IMR-90 (cell line): ENCODE measurements at regions not wholly inside any gene's neighbourhood (a gene's known extent, or its start where the extent isn't known, plus 50 kb on each side); places are given as distances from the start of the nearest gene placed in this dataset.

Experiments
- ATAC-seq: fragments of 200-7000 bp; cut with Tn5 transposase; 2 replicates; pipeline ENCODE4 v1.9.1; 2020; ENCODE audit warnings: low read depth, mild to moderate bottlenecking, moderate library complexity
- BruUV-seq: library from RNA; stranded (reverse); fragments of 400-500 nt; replicated peaks from 2 replicates; lab custom pipeline; 2021; lab: Mats Ljungman, UMichigan
- CTCF ChIA-PET: fragments of 300-600 bp; formaldehyde crosslinking; extraction: SDS; loops from one replicate; lab custom pipeline; 2021; ENCODE audit warnings: antibody characterized with exemption; lab: Yijun Ruan, JAX
- POLR2A ChIA-PET: fragments of 300-600 bp; sonication (Branson Sonifier 250); formaldehyde crosslinking; loops from one replicate; lab custom pipeline; 2022; ENCODE audit warnings: antibody characterized with exemption; ENCODE audit not compliant: unreplicated experiment; lab: Charles Lee
- DNase-seq: peaks from one replicate; pipeline ENCODE4 v3.0.0; 2013
- H2AFZ ChIP-seq: replicated peaks from 2 replicates; pipeline ENCODE3; 2013; ENCODE audit warnings: low read length, mild to moderate bottlenecking; ENCODE audit not compliant: poor library complexity
- H2AK5ac ChIP-seq: 2 replicates; pipeline ENCODE4 v1.6.1; 2013; ENCODE audit warnings: low read depth, low read length, inconsistent platforms
- H2AK9ac ChIP-seq: replicated peaks from 2 replicates; pipeline ENCODE3; 2013; ENCODE audit warnings: mild to moderate bottlenecking, low read depth, low read length, moderate library complexity; ENCODE audit not compliant: poor library complexity
- H2BK120ac ChIP-seq: 2 replicates; pipeline ENCODE4 v1.6.1; 2013; ENCODE audit warnings: low read depth, low read length, inconsistent platforms
- H2BK15ac ChIP-seq: 3 replicates; pipeline ENCODE4 v1.6.1; 2013; ENCODE audit warnings: low read depth, low read length, inconsistent platforms
- H2BK20ac ChIP-seq: 2 replicates; pipeline ENCODE4 v1.6.1; 2013; ENCODE audit warnings: low read depth, mild to moderate bottlenecking, inconsistent platforms, low read length, moderate library complexity
- H2BK5ac ChIP-seq: 2 replicates; pipeline ENCODE4 v1.6.1; 2013; ENCODE audit warnings: mild to moderate bottlenecking, low read depth, low read length, inconsistent platforms; ENCODE audit not compliant: poor library complexity, severe bottlenecking
- H3K14ac ChIP-seq: replicated peaks from 2 replicates; pipeline ENCODE4 v1.6.1; 2013; ENCODE audit warnings: low read depth, low read length, inconsistent platforms
- H3K18ac ChIP-seq: 2 replicates; pipeline ENCODE4 v1.6.1; 2013; ENCODE audit warnings: low read depth, low read length, control low read depth
- H3K23ac ChIP-seq: 2 replicates; pipeline ENCODE4 v1.6.1; 2013; ENCODE audit warnings: low read depth, low read length, inconsistent platforms
- H3K27ac ChIP-seq: 2 replicates; pipeline ENCODE4 v1.5.1; 2013; ENCODE audit warnings: mild to moderate bottlenecking, control low read depth, low read length; ENCODE audit not compliant: insufficient read depth
- H3K27me3 ChIP-seq: 2 replicates; pipeline ENCODE4 v1.6.1; 2013; ENCODE audit warnings: low read length; ENCODE audit not compliant: control insufficient read depth, insufficient read depth
- H3K36me3 ChIP-seq: 2 replicates; pipeline ENCODE4 v1.6.1; 2013; ENCODE audit warnings: low read length, mixed read lengths; ENCODE audit not compliant: control insufficient read depth, insufficient read depth
- H3K4ac ChIP-seq: 2 replicates; pipeline ENCODE4 v1.6.1; 2013; ENCODE audit warnings: low read depth, low read length, inconsistent platforms
- H3K4me1 ChIP-seq: 2 replicates; pipeline ENCODE4 v1.6.1; 2013; ENCODE audit warnings: low read length, mixed read lengths; ENCODE audit not compliant: control insufficient read depth, insufficient read depth
- H3K4me2 ChIP-seq: 2 replicates; pipeline ENCODE4 v1.6.1; 2013; ENCODE audit warnings: low read depth, mild to moderate bottlenecking, control low read depth, low read length, moderate library complexity
- H3K4me3 ChIP-seq: 2 replicates; pipeline ENCODE4 v1.5.1; 2013; ENCODE audit warnings: low read depth, mild to moderate bottlenecking, control low read depth, low read length, moderate library complexity; ENCODE audit not compliant: insufficient read depth
- H3K56ac ChIP-seq: 2 replicates; pipeline ENCODE4 v1.6.1; 2013; ENCODE audit warnings: low read length, inconsistent platforms; ENCODE audit not compliant: insufficient read depth; ENCODE audit errors: extremely low read depth
- H3K79me1 ChIP-seq, 2 experiments: 2 replicates each; pipeline ENCODE4 v1.6.1; 2013; ENCODE audit warnings: low read length in 2 of 2, inconsistent platforms in 1 of 2, low read depth in 1 of 2
- H3K9ac ChIP-seq: 2 replicates; pipeline ENCODE4 v1.6.1; 2013; ENCODE audit warnings: low read depth, low read length, control low read depth
- H3K9me1 ChIP-seq: 2 replicates; pipeline ENCODE4 v1.6.1; 2013; ENCODE audit warnings: low read length, inconsistent platforms; ENCODE audit not compliant: insufficient read depth
- H3K9me3 ChIP-seq: 2 replicates; pipeline ENCODE4 v1.6.1; 2013; ENCODE audit warnings: low read length; ENCODE audit not compliant: control insufficient read depth, insufficient read depth
- H4K20me1 ChIP-seq: 2 replicates; pipeline ENCODE4 v1.6.1; 2013; ENCODE audit warnings: low read length, inconsistent platforms; ENCODE audit not compliant: insufficient read depth
- H4K5ac ChIP-seq: 2 replicates; pipeline ENCODE4 v1.6.1; 2013; ENCODE audit warnings: mild to moderate bottlenecking, low read depth, low read length, control low read depth
- H4K8ac ChIP-seq, 2 experiments: 2 replicates each; pipeline ENCODE4 v1.6.1; 2013; ENCODE audit warnings: low read depth in 2 of 2, low read length in 2 of 2, control low read depth in 1 of 2, inconsistent platforms in 1 of 2
- H4K91ac ChIP-seq: 2 replicates; pipeline ENCODE4 v1.6.1; 2013; ENCODE audit warnings: low read depth, low read length, inconsistent platforms; ENCODE audit not compliant: insufficient read depth
- BHLHE40 ChIP-seq: fragments of 150-350 bp; IDR thresholded peaks from 2 replicates; pipeline ENCODE4 v1.6.1; 2016; ENCODE audit warnings: mild to moderate bottlenecking, low read depth, low read length
- CEBPB ChIP-seq: IDR thresholded peaks from 2 replicates; pipeline ENCODE4 v1.6.1; 2012; ENCODE audit warnings: low read depth, low read length, improper control_type of control experiment
- ELK1 ChIP-seq: fragments of 150-350 bp; IDR thresholded peaks from 2 replicates; pipeline ENCODE4 v1.6.1; 2016; ENCODE audit warnings: low read depth, mild to moderate bottlenecking, low read length, moderate library complexity, borderline replicate concordance
- FOS ChIP-seq: fragments of 150-350 bp; IDR thresholded peaks from 2 replicates; pipeline ENCODE4 v1.6.1; 2016; ENCODE audit warnings: low read depth, low read length
- MAZ ChIP-seq: IDR thresholded peaks from 2 replicates; pipeline ENCODE4 v1.6.1; 2012; ENCODE audit warnings: low read depth, mild to moderate bottlenecking, low read length, improper control_type of control experiment, moderate library complexity, borderline replicate concordance
- MXI1 ChIP-seq: IDR thresholded peaks from 2 replicates; pipeline ENCODE4 v1.6.1; 2012; ENCODE audit warnings: low read depth, mild to moderate bottlenecking, low read length, moderate library complexity, borderline replicate concordance
- NFE2L2 ChIP-seq: fragments of 150-350 bp; IDR thresholded peaks from 2 replicates; pipeline ENCODE4 v1.6.1; 2016; ENCODE audit warnings: low read depth, mild to moderate bottlenecking, low read length
- POLR2A ChIP-seq: IDR thresholded peaks from 2 replicates; pipeline ENCODE4 v1.6.1; 2012; ENCODE audit warnings: mild to moderate bottlenecking, low read depth, low read length
- RAD21 ChIP-seq: IDR thresholded peaks from 2 replicates; pipeline ENCODE4 v1.6.1; 2012; ENCODE audit warnings: low read length, improper control_type of control experiment
- RFX5 ChIP-seq: IDR thresholded peaks from 2 replicates; pipeline ENCODE4 v1.8.0; 2012; ENCODE audit warnings: low read depth, mild to moderate bottlenecking, low read length, moderate library complexity
- WGBS, 2 experiments: methylation state at CpG; one replicate each; pipeline versions ENCODE4 v1.1.5 to v1.1.7; 2013; ENCODE audit warnings: missing lambda C conversion rate in 2 of 2; ENCODE audit not compliant: insufficient read length in 1 of 2; ENCODE audit errors: extremely low coverage in 2 of 2; 5-methylcytosine and 5-hydroxymethylcytosine counted together
- dilution Hi-C: fragments of 300-500 bp; cut with HindIII; formaldehyde crosslinking; loops from one replicate; pipeline ENCODE4 v1.14.3; 2018; ENCODE audit warnings: low sequenced_read_pairs; ENCODE audit not compliant: unreplicated experiment
- in situ Hi-C: fragments of 300-500 bp; cut with MboI; formaldehyde crosslinking; loops from 3 replicates; pipeline ENCODE4 v1.14.3; 2019; ENCODE audit warnings: low sequenced_read_pairs, inconsistent platforms, mixed read lengths
- intact Hi-C: fragments of 100-400 bp; cut with micrococcal nuclease; formaldehyde crosslinking; loops from 2 replicates; pipeline ENCODE4 v1.10.0; 2022
- TF ChIP-seq, protein P1 (sequence below): fragments of 150-350 bp; IDR thresholded peaks from 2 replicates; pipeline ENCODE4 v1.6.1; 2017; ENCODE audit warnings: mild to moderate bottlenecking, antibody characterized with exemption, low read length, low read depth
- TF ChIP-seq, protein P2 (sequence below): conservative IDR thresholded peaks from 2 replicates; pipeline ENCODE4 v1.5.1; 2012; ENCODE audit warnings: mild to moderate bottlenecking, low read depth, low read length, improper control_type of control experiment

DNA sequence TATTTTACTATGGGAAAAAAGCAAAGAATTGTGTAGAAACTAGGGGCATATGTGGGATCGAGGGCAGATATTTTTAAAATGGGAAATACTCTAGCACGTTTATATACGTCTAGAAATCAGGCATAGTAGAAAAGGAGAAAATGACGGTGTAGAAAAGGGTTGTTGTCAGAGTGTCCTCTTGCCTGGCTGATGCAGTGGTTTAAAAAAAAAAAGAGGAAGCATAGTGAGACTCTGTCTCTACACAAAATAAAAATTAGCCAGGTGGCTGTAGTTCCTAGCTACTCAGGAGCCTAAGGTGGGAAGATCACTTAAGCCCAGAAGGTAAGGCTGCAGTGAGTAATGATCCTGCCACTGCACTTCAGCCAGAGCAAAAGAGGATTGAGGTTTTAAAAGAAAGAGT is 64.7 kb upstream of the LRRC7 start:
- Histone ChIP-seq H3K27ac (no peak overlapping the region), H4K91ac (no peak overlapping the region), H3K23ac (no peak overlapping the region), H3K4me1 (no peaks in the 10 kb centered on the region), H3K4me2 (no peak overlapping the region), H4K20me1 (no peaks in the 10 kb centered on the region), H3K56ac (no peak overlapping the region), H2BK20ac (no peak overlapping the region), H4K5ac (no peak overlapping the region), H2BK15ac (no peak overlapping the region), H3K18ac (no peak overlapping the region), H3K9me1 (no peaks in the 10 kb centered on the region), H3K9me3 (no peaks in the 10 kb centered on the region), H3K36me3 (no peaks in the 10 kb centered on the region), H2AK9ac (no peak overlapping the region), H3K27me3 (no peaks in the 10 kb centered on the region), H3K9ac (no peak overlapping the region), H2BK120ac (no peak overlapping the region), H2AFZ (no peak overlapping the region), H3K4ac (no peak overlapping the region), H3K4me3 (no peak overlapping the region), H3K79me1 (no peaks in the 10 kb centered on the region), H2BK5ac (no peak overlapping the region), H4K8ac (no peak overlapping the region), H3K14ac (no peak overlapping the region), H2AK5ac (no peak overlapping the region)
- no peak for DNase-seq
- intact Hi-C loops, result loop anchor here (2.0 kb wide), 1 partner anchor 50 kb away; no protein-coding TSS in a partner anchor
- dilution Hi-C loops, result no loop called here
- CTCF ChIA-PET, result no interaction called here
- WGBS, 2 experiments, result no CpG with 5 or more reads among the region's 4 CpGs
- no peak for ATAC-seq
- no TSS peak for BruUV-seq
- in situ Hi-C loops, result no loop called here
- TF ChIP-seq CEBPB, result no peak
- TF ChIP-seq, protein P1, sequence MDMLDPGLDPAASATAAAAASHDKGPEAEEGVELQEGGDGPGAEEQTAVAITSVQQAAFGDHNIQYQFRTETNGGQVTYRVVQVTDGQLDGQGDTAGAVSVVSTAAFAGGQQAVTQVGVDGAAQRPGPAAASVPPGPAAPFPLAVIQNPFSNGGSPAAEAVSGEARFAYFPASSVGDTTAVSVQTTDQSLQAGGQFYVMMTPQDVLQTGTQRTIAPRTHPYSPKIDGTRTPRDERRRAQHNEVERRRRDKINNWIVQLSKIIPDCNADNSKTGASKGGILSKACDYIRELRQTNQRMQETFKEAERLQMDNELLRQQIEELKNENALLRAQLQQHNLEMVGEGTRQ, result no peak
- TF ChIP-seq NFE2L2, result no peak
- TF ChIP-seq MXI1, result no peak
- no peak for TF ChIP-seq RFX5
- TF ChIP-seq MAZ, result no peak
- TF ChIP-seq, protein P2, sequence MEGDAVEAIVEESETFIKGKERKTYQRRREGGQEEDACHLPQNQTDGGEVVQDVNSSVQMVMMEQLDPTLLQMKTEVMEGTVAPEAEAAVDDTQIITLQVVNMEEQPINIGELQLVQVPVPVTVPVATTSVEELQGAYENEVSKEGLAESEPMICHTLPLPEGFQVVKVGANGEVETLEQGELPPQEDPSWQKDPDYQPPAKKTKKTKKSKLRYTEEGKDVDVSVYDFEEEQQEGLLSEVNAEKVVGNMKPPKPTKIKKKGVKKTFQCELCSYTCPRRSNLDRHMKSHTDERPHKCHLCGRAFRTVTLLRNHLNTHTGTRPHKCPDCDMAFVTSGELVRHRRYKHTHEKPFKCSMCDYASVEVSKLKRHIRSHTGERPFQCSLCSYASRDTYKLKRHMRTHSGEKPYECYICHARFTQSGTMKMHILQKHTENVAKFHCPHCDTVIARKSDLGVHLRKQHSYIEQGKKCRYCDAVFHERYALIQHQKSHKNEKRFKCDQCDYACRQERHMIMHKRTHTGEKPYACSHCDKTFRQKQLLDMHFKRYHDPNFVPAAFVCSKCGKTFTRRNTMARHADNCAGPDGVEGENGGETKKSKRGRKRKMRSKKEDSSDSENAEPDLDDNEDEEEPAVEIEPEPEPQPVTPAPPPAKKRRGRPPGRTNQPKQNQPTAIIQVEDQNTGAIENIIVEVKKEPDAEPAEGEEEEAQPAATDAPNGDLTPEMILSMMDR, result no peak
- TF ChIP-seq POLR2A, result no peak
- TF ChIP-seq RAD21, result no peak
- TF ChIP-seq ELK1, result no peak
- no peak for TF ChIP-seq FOS
- TF ChIP-seq BHLHE40, result no peak
- POLR2A ChIA-PET, result interaction anchor here (0.5 kb wide), 1 partner anchor 664 kb away, joined by 7 read pairs; no protein-coding TSS in a partner anchor
